Spinal cord (tissue), 9 donors: ENCODE measurements at regions not wholly inside any gene's neighbourhood (a gene's known extent, or its start where the extent isn't known, plus 50 kb on each side); places are given as distances from the start of the nearest gene placed in this dataset.
A peak's percentile ranks its signal among the peaks of the same experiment; 100 is the strongest.

Source experiments
- DNase-seq, 6 donors: peaks; one replicate each; pipeline versions ENCODE4 v3.0.0 to v3.0.0-alpha.2; 2013 to 2015; ENCODE audit warnings: low spot score in 6 of 6, low read depth in 4 of 6
- H3K27ac ChIP-seq: one replicate; pipeline ENCODE4 v1.5.1; 2013; ENCODE audit warnings: low read depth, low read length, control low read depth
- H3K27me3 ChIP-seq: one replicate; pipeline ENCODE4 v1.6.1; 2013; ENCODE audit warnings: low read length; ENCODE audit not compliant: control insufficient read depth, insufficient read depth
- H3K36me3 ChIP-seq: one replicate; pipeline ENCODE4 v1.6.1; 2013; ENCODE audit warnings: low read length; ENCODE audit not compliant: control insufficient read depth, insufficient read depth
- H3K4me1 ChIP-seq: one replicate; pipeline ENCODE4 v1.6.1; 2013; ENCODE audit warnings: low read length; ENCODE audit not compliant: control insufficient read depth, insufficient read depth
- H3K4me3 ChIP-seq: one replicate; pipeline ENCODE4 v1.5.1; 2013; ENCODE audit warnings: low read depth, low read length, control low read depth
- H3K9me3 ChIP-seq: one replicate; pipeline ENCODE4 v1.6.1; 2013; ENCODE audit warnings: low read length; ENCODE audit not compliant: control insufficient read depth, insufficient read depth
- WGBS: methylation state at CpG from one replicate; pipeline ENCODE4 v1.1.5; 2013; ENCODE audit warnings: missing lambda C conversion rate; ENCODE audit not compliant: insufficient coverage; 5-methylcytosine and 5-hydroxymethylcytosine counted together
- donor health status: healthy.

DNA sequence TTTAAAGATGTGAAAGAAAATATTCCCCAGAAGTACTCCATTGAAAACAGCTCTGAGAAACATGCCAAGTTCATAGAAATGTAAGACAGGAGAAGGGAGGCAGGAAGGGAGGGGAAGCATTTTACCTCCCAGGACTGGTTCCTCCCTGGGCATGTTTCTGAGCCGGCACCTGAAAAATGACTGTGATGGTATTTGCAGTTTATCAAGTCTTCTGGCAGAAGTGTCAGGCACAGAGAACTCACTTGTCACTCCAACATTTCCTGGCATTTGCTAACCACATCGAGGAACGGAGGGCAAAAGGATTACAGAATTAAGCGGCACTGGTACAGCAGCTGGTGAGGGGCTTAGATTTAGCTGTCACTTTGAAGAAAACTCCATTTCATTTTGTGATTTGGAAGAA lies 1054.0 kb downstream of the TUSC7 start:
- no peaks in the 10 kb centered on the region for H3K36me3 ChIP-seq
- no peak overlapping the region for H3K4me3 ChIP-seq
- no CpG with 5 or more reads among the region's 4 CpGs for WGBS
- peak overlapping the region; percentile 72 for H3K27ac ChIP-seq
- no peaks in the 10 kb centered on the region for H3K9me3 ChIP-seq
- DNase-seq, result peak in 2 of 6 donors; percentile 25 to 65
- H3K27me3 ChIP-seq, result no peaks in the 10 kb centered on the region
- H3K4me1 ChIP-seq, result peaks cover 20% of the 10 kb centered on the region

GRCh38 chr3:117768581-117768980 lies 1059.0 kb downstream of the TUSC7 start:
- Histone ChIP-seq H3K4me1 (peaks cover 6% of the 10 kb centered on the region), H3K27ac (no peak overlapping the region), H3K27me3 (no peaks in the 10 kb centered on the region), H3K36me3 (no peaks in the 10 kb centered on the region), H3K9me3 (no peaks in the 10 kb centered on the region), H3K4me3 (no peak overlapping the region)
- WGBS, result no CpG with 5 or more reads among the region's 4 CpGs
- DNase-seq, result peak in 1 of 6 donors; percentile 52

DNA sequence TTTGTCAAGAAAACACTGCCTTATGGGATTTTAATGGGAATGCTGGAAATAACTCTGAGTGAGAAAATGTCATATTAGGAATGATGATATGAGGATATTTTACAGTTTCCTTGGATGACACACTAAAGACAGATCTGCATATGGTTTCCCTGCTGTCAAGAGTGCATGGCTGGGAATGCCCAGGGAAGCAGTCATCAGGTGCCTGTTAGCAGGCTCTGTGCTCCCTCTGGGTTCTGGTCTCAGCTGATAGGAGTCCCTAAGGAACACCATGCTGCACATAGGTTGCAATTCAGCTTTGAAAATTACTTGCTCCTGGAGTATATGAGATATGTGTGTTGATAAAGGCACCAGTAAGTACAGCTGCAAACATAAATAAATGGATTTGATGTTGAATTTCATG lies 1064.6 kb downstream of the TUSC7 start:
- H3K27me3 ChIP-seq, result no peaks in the 10 kb centered on the region
- no peaks in the 10 kb centered on the region for H3K9me3 ChIP-seq
- H3K27ac ChIP-seq, result no peak overlapping the region
- no peaks in the 10 kb centered on the region for H3K4me1 ChIP-seq
- no peak overlapping the region for H3K4me3 ChIP-seq
- H3K36me3 ChIP-seq, result no peaks in the 10 kb centered on the region
- DNase-seq, result peak in 1 of 6 donors; percentile 55

GRCh38 chr3:117786349-117786748 lies 1076.8 kb downstream of the TUSC7 start:
- peaks cover 7% of the 10 kb centered on the region for H3K4me1 ChIP-seq
- no peaks in the 10 kb centered on the region for H3K9me3 ChIP-seq
- no peak overlapping the region for H3K27ac ChIP-seq
- no peak for DNase-seq
- no peaks in the 10 kb centered on the region for H3K27me3 ChIP-seq
- no peaks in the 10 kb centered on the region for H3K36me3 ChIP-seq
- no CpG with 5 or more reads among the region's 2 CpGs for WGBS
- no peak overlapping the region for H3K4me3 ChIP-seq

DNA sequence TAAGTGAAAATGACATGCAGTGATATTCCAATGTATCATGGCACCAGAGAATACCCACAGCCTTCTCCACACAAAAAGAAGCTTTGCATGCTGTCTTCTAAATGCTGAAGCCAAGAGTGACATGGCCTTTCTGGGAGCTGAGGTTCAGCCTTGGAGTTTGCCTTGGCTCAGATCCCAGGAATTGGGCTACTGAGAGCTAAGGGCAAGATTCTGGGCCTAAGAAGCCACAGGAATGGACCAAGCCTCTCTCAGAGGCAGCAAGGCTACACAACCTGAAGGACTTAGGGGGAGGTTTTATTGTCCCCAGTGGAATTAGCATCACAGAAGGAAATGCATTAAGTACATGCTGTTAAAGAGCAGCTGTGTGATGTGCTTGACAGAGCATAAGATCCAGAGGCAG lies 1078.5 kb downstream of the TUSC7 start:
- H3K4me3 ChIP-seq, result no peak overlapping the region
- peaks cover 7% of the 10 kb centered on the region for H3K4me1 ChIP-seq
- no peaks in the 10 kb centered on the region for H3K36me3 ChIP-seq
- H3K27ac ChIP-seq, result no peak overlapping the region
- no peaks in the 10 kb centered on the region for H3K9me3 ChIP-seq
- H3K27me3 ChIP-seq, result no peaks in the 10 kb centered on the region
- DNase-seq, result peak in 3 of 6 donors; percentile 33 to 80 (median 77)

GRCh38 chr3:117788506-117788905 lies 1078.9 kb downstream of the TUSC7 start:
- Histone ChIP-seq H3K27ac (no peak overlapping the region), H3K4me3 (no peak overlapping the region), H3K27me3 (no peaks in the 10 kb centered on the region), H3K36me3 (no peaks in the 10 kb centered on the region), H3K9me3 (no peaks in the 10 kb centered on the region), H3K4me1 (peaks cover 7% of the 10 kb centered on the region)
- DNase-seq, result no peak
- 40% methylated on average over 2 of the region's 3 CpGs for WGBS

DNA sequence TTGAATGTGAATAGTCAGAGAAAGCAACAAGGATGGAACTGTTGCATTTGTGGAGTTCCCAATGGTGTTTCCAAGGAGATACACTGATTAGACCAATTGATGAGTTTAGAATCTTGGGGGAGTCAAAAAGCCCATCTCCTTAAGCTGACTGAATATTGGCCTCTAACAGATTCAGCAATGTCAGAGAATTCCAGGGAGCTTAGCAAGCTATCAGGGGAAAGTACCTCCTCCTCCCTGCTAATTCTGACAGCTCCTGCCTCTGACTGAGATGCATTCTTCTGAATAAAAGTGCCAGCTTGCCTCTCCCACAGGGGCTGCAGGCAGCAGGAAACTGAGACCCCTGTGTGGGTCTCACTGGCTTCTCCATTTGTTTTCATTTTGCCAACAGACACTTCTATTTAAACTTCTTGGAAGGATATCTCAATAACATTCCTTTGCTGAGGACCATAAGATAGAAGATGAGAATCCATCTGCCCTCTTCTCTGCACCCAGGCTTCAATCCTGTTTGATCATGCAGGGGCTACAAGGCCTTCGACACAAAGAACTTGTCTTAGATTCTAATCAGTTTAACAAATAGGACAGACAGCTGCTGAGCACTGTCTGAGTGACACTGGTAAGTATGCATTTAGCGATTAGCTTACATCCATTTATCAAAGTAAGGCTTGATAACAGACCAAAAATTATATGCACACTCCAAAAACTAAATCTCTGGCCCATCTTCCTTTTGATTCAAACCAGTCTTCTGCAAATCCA lies 1080.8 kb downstream of the TUSC7 start:
- DNase-seq, result peak in 2 of 6 donors; percentile 57 to 73
- Histone ChIP-seq H3K4me3 (no peak overlapping the region), H3K4me1 (peaks cover 7% of the 10 kb centered on the region), H3K36me3 (no peaks in the 10 kb centered on the region), H3K27ac (peak overlapping the region; percentile 10), H3K9me3 (no peaks in the 10 kb centered on the region), H3K27me3 (no peaks in the 10 kb centered on the region)
- WGBS, result 71% methylated on average over 1 of the region's 2 CpGs

DNA sequence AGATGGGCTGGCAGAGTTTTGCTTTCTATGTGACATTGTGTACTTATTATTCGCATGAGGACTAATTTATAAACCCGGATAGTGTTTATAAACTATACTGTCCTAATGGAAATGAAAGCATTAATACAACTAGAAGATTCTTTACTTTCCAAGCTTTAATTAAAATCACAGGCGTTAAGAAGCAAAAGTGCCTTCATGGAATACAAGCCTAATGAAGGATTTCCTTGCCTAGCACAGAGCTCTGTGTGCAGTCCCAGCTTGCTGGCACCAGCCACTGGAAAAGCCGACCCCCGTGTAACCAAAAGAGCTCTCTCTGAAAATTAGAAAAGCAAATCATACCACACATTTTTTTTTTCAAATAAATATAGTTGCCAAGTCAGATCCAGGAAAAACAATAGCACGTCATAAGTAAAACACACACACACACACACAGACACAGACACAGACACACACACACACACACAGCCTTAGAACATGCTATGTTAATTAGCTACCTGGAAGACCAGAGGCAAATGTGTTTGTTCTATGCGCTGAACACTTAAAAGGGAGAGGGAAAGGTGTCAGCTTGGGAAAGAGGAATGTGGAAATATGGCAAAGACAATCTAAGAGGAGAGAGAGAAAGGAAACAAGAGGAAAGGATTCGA lies 1084.2 kb downstream of the TUSC7 start:
- WGBS, result 49% methylated on average over 3 of the region's 8 CpGs
- Histone ChIP-seq H3K36me3 (no peaks in the 10 kb centered on the region), H3K9me3 (no peaks in the 10 kb centered on the region), H3K4me1 (peaks cover 4% of the 10 kb centered on the region), H3K27me3 (no peaks in the 10 kb centered on the region), H3K4me3 (peak overlapping the region; percentile 1), H3K27ac (peak overlapping the region; percentile 12)
- DNase-seq, result peak in 3 of 6 donors; percentile 32 to 89 (median 71)

- Histone ChIP-seq H3K36me3 (no peaks in the 10 kb centered on the region), H3K27ac (no peak overlapping the region), H3K27me3 (no peaks in the 10 kb centered on the region), H3K4me3 (no peak overlapping the region), H3K9me3 (no peaks in the 10 kb centered on the region), H3K4me1 (no peaks in the 10 kb centered on the region)
- 47% methylated on average over 2 of the region's 3 CpGs for WGBS
- DNase-seq, result no peak
Measured at GRCh38 chr3:117798221-117798620, 1088.6 kb downstream of the TUSC7 start.
